HepG2 (cell line): ENCODE measurements at regions not wholly inside any gene's neighbourhood (a gene's known extent, or its start where the extent isn't known, plus 50 kb on each side); places are given as distances from the start of the nearest gene placed in this dataset.

Experiments used
- SP2 ChIP-seq: sonication (generic); formaldehyde crosslinking; IDR thresholded peaks from 2 replicates; pipeline ENCODE4 v1.5.1; 2020; ENCODE audit warnings: mild to moderate bottlenecking, missing genetic modification reagents
- ZFP37 ChIP-seq: sonication (generic); formaldehyde crosslinking; IDR thresholded peaks from 2 replicates; pipeline ENCODE4 v1.4.0; 2020; ENCODE audit warnings: missing genetic modification reagents, borderline replicate concordance
- ZKSCAN8 ChIP-seq: IDR thresholded peaks from 2 replicates; pipeline ENCODE4 v1.6.1; 2016; ENCODE audit warnings: borderline replicate concordance, missing genetic modification reagents, missing compliant biosample characterization
- ZNF207 ChIP-seq: fragments of 450-650 bp; IDR thresholded peaks from 2 replicates; pipeline ENCODE4 v1.6.1; 2016; ENCODE audit warnings: antibody characterized with exemption, borderline replicate concordance
- ZNF460 ChIP-seq: sonication (generic); formaldehyde crosslinking; IDR thresholded peaks from 2 replicates; pipeline ENCODE4 v1.5.1; 2020; ENCODE audit warnings: missing genetic modification reagents, mild to moderate bottlenecking, borderline replicate concordance
- ZNF629 ChIP-seq: sonication (generic); formaldehyde crosslinking; conservative IDR thresholded peaks from 2 replicates; pipeline ENCODE4 v1.5.0; 2020; ENCODE audit warnings: missing genetic modification reagents
- TF ChIP-seq, protein P1 (sequence below): IDR thresholded peaks from 2 replicates; pipeline ENCODE4 v1.4.0; 2020; ENCODE audit warnings: mild to moderate bottlenecking, missing genetic modification reagents
- TF ChIP-seq, protein P2 (sequence below): sonication (generic); formaldehyde crosslinking; IDR thresholded peaks from 2 replicates; pipeline ENCODE4 v1.8.1; 2023; ENCODE audit warnings: mild to moderate bottlenecking, missing genetic modification reagents
- TF ChIP-seq, protein P3 (sequence below): sonication (generic); formaldehyde crosslinking; IDR thresholded peaks from 2 replicates; pipeline ENCODE4 v1.8.0; 2022; ENCODE audit warnings: missing genetic modification reagents, low read depth, mild to moderate bottlenecking, borderline replicate concordance
- TF ChIP-seq, protein P4 (sequence below): sonication (generic); formaldehyde crosslinking; IDR thresholded peaks from 2 replicates; pipeline ENCODE4 v1.4.0; 2020; ENCODE audit warnings: low read depth, mild to moderate bottlenecking, missing genetic modification reagents
- TF ChIP-seq, protein P5 (sequence below): sonication (generic); formaldehyde crosslinking; IDR thresholded peaks from 2 replicates; pipeline ENCODE4 v1.5.0; 2020; ENCODE audit warnings: mild to moderate bottlenecking, low read depth, missing genetic modification reagents, borderline replicate concordance
- TF ChIP-seq, protein P6 (sequence below): sonication (generic); formaldehyde crosslinking; IDR thresholded peaks from 2 replicates; pipeline ENCODE4 v1.5.0; 2020; ENCODE audit warnings: mild to moderate bottlenecking, missing genetic modification reagents, borderline replicate concordance

DNA sequence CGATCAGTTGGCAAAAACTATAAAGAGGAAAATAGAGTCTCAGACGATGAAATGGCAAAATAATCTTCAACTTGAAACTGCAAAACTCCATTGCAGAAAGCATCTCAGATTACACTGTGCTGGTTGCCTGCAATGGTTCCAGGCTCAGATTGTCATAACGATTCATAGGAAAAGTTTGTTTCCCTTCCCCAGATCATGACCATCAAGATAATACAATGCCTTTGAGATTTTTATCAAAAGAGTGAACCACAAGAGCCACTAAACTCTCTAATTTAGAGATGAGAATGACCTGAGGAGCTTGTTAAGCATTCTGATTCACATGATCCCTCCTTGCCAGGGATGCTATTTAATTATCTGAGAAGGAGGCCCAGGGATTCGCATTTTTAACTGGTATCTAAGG is 52.6 kb upstream of the ITGA1 start (continued):
- TF ChIP-seq, protein P1, sequence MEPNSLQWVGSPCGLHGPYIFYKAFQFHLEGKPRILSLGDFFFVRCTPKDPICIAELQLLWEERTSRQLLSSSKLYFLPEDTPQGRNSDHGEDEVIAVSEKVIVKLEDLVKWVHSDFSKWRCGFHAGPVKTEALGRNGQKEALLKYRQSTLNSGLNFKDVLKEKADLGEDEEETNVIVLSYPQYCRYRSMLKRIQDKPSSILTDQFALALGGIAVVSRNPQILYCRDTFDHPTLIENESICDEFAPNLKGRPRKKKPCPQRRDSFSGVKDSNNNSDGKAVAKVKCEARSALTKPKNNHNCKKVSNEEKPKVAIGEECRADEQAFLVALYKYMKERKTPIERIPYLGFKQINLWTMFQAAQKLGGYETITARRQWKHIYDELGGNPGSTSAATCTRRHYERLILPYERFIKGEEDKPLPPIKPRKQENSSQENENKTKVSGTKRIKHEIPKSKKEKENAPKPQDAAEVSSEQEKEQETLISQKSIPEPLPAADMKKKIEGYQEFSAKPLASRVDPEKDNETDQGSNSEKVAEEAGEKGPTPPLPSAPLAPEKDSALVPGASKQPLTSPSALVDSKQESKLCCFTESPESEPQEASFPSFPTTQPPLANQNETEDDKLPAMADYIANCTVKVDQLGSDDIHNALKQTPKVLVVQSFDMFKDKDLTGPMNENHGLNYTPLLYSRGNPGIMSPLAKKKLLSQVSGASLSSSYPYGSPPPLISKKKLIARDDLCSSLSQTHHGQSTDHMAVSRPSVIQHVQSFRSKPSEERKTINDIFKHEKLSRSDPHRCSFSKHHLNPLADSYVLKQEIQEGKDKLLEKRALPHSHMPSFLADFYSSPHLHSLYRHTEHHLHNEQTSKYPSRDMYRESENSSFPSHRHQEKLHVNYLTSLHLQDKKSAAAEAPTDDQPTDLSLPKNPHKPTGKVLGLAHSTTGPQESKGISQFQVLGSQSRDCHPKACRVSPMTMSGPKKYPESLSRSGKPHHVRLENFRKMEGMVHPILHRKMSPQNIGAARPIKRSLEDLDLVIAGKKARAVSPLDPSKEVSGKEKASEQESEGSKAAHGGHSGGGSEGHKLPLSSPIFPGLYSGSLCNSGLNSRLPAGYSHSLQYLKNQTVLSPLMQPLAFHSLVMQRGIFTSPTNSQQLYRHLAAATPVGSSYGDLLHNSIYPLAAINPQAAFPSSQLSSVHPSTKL (CRISPR knock-in tag) = no peak
- TF ChIP-seq, protein P2, sequence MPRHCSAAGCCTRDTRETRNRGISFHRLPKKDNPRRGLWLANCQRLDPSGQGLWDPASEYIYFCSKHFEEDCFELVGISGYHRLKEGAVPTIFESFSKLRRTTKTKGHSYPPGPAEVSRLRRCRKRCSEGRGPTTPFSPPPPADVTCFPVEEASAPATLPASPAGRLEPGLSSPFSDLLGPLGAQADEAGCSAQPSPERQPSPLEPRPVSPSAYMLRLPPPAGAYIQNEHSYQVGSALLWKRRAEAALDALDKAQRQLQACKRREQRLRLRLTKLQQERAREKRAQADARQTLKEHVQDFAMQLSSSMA (CRISPR knock-in tag) = no peak
- TF ChIP-seq ZNF629 (CRISPR knock-in tag) = no peak
- TF ChIP-seq, protein P3, sequence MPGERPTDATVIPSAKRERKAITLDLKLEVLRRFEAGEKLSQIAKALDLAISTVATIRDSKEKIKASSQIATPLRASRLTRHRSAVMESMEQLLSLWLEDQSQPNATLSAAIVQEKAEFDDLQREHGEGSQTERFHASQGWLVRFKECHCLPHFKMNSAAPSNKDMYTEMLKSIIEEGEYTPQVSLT (CRISPR knock-in tag) = no peak
- no peak for TF ChIP-seq ZNF460
- no peak for TF ChIP-seq ZKSCAN8 (CRISPR knock-in tag)
- no peak for TF ChIP-seq ZNF207
- TF ChIP-seq, protein P4, sequence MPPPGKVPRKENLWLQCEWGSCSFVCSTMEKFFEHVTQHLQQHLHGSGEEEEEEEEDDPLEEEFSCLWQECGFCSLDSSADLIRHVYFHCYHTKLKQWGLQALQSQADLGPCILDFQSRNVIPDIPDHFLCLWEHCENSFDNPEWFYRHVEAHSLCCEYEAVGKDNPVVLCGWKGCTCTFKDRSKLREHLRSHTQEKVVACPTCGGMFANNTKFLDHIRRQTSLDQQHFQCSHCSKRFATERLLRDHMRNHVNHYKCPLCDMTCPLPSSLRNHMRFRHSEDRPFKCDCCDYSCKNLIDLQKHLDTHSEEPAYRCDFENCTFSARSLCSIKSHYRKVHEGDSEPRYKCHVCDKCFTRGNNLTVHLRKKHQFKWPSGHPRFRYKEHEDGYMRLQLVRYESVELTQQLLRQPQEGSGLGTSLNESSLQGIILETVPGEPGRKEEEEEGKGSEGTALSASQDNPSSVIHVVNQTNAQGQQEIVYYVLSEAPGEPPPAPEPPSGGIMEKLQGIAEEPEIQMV (CRISPR knock-in tag) = no peak
- no peak for TF ChIP-seq ZFP37 (CRISPR knock-in tag)
- TF ChIP-seq, protein P5, sequence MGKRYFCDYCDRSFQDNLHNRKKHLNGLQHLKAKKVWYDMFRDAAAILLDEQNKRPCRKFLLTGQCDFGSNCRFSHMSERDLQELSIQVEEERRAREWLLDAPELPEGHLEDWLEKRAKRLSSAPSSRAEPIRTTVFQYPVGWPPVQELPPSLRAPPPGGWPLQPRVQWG (CRISPR knock-in tag) = no peak
- TF ChIP-seq, protein P6, sequence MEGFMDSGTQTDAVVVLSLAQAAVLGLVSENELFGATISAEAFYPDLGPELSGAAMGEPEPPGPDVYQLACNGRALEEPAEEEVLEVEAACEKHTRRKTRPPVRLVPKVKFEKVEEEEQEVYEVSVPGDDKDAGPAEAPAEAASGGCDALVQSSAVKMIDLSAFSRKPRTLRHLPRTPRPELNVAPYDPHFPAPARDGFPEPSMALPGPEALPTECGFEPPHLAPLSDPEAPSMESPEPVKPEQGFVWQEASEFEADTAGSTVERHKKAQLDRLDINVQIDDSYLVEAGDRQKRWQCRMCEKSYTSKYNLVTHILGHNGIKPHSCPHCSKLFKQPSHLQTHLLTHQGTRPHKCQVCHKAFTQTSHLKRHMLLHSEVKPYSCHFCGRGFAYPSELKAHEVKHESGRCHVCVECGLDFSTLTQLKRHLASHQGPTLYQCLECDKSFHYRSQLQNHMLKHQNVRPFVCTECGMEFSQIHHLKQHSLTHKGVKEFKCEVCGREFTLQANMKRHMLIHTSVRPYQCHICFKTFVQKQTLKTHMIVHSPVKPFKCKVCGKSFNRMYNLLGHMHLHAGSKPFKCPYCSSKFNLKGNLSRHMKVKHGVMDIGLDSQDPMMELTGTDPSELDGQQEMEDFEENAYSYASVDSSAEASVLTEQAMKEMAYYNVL (CRISPR knock-in tag) = no peak
- no peak for TF ChIP-seq SP2 (CRISPR knock-in tag)
- TF ChIP-seq, all 625 proteins: peak for 0
